HepG2 (cell line): ENCODE measurements at regions not wholly inside any gene's neighbourhood (a gene's known extent, or its start where the extent isn't known, plus 50 kb on each side); places are given as distances from the start of the nearest gene placed in this dataset.

Experiments
- DDIT3 ChIP-seq: sonication (generic); formaldehyde crosslinking; IDR thresholded peaks from 2 replicates; pipeline ENCODE4 v1.4.0; 2020; ENCODE audit warnings: mild to moderate bottlenecking, missing genetic modification reagents
- ESRRA ChIP-seq: sonication (generic); formaldehyde crosslinking; IDR thresholded peaks from 2 replicates; pipeline ENCODE4 v1.5.1; 2020; ENCODE audit warnings: mild to moderate bottlenecking, low read depth, missing genetic modification reagents
- MAZ ChIP-seq, 2 experiments: sonication (generic) in 1 of 2; formaldehyde crosslinking in 1 of 2; IDR thresholded peaks; 2 replicates each; pipeline versions ENCODE4 v1.5.0 to v1.6.1; 2012 to 2020; ENCODE audit warnings: low read depth in 2 of 2, mild to moderate bottlenecking in 2 of 2, borderline replicate concordance in 1 of 2, improper control_type of control experiment in 1 of 2, low read length in 1 of 2, missing genetic modification reagents in 1 of 2, moderate library complexity in 1 of 2
- RBM22 ChIP-seq: fragments of 200-400 bp; formaldehyde crosslinking; optimal IDR thresholded peaks from 2 replicates; pipeline ENCODE3; 2017; ENCODE audit warnings: mild to moderate bottlenecking, low read length, moderate library complexity
- XBP1 ChIP-seq: sonication (generic); formaldehyde crosslinking; IDR thresholded peaks from 2 replicates; pipeline ENCODE4 v1.5.0; 2020; ENCODE audit warnings: missing genetic modification reagents
- ZMAT5 ChIP-seq: sonication (generic); formaldehyde crosslinking; IDR thresholded peaks from 2 replicates; pipeline ENCODE4 v1.5.0; 2020; ENCODE audit warnings: mild to moderate bottlenecking, low read depth, missing genetic modification reagents, borderline replicate concordance
- ZNF296 ChIP-seq: sonication (generic); formaldehyde crosslinking; conservative IDR thresholded peaks from 2 replicates; pipeline ENCODE4 v1.5.0; 2020; ENCODE audit warnings: mild to moderate bottlenecking, missing genetic modification reagents
- ZNF747 ChIP-seq: sonication (generic); formaldehyde crosslinking; IDR thresholded peaks from 2 replicates; pipeline ENCODE4 v1.8.1; 2023; ENCODE audit warnings: missing genetic modification reagents, mild to moderate bottlenecking, borderline replicate concordance
- TF ChIP-seq, protein P1 (sequence below): sonication (generic); formaldehyde crosslinking; IDR thresholded peaks from 2 replicates; pipeline ENCODE4 v1.4.0; 2020; ENCODE audit warnings: missing genetic modification reagents
- TF ChIP-seq, protein P2 (sequence below): sonication (generic); formaldehyde crosslinking; IDR thresholded peaks from 2 replicates; pipeline ENCODE4 v1.5.1; 2020; ENCODE audit warnings: missing genetic modification reagents, mild to moderate bottlenecking, borderline replicate concordance

GRCh38 chr11:32016111-32016510 lies 74.8 kb upstream of the RCN1 start (continued):
- TF ChIP-seq, protein P1, sequence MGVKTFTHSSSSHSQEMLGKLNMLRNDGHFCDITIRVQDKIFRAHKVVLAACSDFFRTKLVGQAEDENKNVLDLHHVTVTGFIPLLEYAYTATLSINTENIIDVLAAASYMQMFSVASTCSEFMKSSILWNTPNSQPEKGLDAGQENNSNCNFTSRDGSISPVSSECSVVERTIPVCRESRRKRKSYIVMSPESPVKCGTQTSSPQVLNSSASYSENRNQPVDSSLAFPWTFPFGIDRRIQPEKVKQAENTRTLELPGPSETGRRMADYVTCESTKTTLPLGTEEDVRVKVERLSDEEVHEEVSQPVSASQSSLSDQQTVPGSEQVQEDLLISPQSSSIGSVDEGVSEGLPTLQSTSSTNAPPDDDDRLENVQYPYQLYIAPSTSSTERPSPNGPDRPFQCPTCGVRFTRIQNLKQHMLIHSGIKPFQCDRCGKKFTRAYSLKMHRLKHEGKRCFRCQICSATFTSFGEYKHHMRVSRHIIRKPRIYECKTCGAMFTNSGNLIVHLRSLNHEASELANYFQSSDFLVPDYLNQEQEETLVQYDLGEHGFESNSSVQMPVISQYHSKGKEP: no peak
- no peak for TF ChIP-seq XBP1 (CRISPR knock-in tag)
- TF ChIP-seq ZMAT5 (CRISPR knock-in tag): no peak
- no peak for TF ChIP-seq ESRRA (CRISPR knock-in tag)
- no peak for TF ChIP-seq MAZ (IDR thresholded peaks at IDR 0.05; ENCODE audit: borderline replicate concordance, low read depth, low read length)
- TF ChIP-seq MAZ (CRISPR knock-in tag; IDR thresholded peaks at IDR 0.05; ENCODE audit: low read depth): no peak
- TF ChIP-seq RBM22: no peak
- no peak for TF ChIP-seq ZNF747
- TF ChIP-seq, protein P2, sequence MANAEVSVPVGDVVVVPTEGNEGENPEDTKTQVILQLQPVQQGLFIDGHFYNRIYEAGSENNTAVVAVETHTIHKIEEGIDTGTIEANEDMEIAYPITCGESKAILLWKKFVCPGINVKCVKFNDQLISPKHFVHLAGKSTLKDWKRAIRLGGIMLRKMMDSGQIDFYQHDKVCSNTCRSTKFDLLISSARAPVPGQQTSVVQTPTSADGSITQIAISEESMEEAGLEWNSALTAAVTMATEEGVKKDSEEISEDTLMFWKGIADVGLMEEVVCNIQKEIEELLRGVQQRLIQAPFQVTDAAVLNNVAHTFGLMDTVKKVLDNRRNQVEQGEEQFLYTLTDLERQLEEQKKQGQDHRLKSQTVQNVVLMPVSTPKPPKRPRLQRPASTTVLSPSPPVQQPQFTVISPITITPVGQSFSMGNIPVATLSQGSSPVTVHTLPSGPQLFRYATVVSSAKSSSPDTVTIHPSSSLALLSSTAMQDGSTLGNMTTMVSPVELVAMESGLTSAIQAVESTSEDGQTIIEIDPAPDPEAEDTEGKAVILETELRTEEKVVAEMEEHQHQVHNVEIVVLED (CRISPR knock-in tag): no peak
- no peak for TF ChIP-seq DDIT3 (CRISPR knock-in tag)
- TF ChIP-seq ZNF296 (CRISPR knock-in tag): no peak
- TF ChIP-seq, all 625 proteins: peak for 0
